ENCODE measurements at regions not wholly inside any gene's neighbourhood (a gene's known extent, or its start where the extent isn't known, plus 50 kb on each side); places are given as distances from the start of the nearest gene placed in this dataset.
A peak's percentile ranks its signal among the peaks of the same experiment; 100 is the strongest.
"Not testable (repeated sequence)": the region's sequence is repeated elsewhere in the genome, so short reads cannot be mapped to it uniquely, and the experiment has no call there.

DNA sequence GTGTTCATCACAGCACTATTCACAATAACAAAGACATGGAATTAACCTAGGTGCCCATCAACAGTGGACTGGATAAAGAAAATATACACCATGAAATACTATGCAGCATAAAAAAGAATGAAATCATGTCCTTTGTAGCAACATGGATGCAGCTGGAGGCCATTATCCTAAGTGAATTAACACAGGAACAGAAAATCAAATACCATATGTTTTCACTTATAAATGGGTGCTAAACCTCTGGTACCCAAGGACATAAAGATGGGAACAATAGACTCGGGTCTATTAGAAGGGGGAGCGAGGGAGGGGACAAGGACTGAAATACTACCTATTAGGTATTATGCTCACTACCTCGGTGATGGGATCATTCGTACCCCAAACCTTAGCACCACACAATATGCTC, 66.4 kb upstream of the PTPN13 start:
- not testable (repeated sequence) for DNase-seq (ENCODE audit: low read depth)

DNA sequence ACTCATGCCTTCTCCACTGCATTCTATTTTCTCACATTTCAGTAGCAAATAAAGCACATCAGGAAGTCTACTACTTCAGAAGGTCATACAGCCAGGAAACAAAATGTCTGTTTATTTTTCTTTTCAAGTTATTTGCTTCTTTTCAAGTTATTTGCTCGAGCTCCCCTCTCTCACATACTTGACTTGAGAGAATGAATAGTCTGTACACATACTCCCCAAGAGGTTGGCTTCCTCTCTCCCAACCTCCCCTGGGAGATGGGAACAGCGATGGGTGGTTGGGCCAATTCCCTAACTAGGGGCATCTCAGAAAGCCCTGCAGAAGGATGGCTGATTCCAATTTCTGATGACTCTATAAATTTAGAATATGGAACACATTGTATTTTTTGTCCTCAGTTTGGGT, 64.7 kb upstream of the PTPN13 start:
- DNase-seq (ENCODE audit: low read depth), result no peak

DNA sequence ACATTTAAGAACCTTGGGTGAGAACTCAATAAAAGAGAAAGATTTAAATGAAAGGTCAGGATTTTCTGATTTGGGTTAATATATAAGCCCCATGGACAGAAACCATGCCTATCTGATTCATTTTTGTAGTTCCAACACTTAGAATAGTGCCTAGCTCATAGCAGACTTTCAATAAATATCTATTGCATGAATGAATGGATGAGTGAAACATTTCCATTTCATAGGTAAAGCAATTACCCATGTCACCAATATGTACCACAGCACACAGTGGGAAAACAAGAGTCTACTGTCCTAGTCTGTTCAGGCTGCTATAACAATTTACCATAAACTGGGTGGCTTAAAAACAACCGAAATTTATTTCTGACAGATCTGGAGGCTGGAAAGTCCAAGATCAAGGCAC, 63.9 kb upstream of the PTPN13 start:
- no peak for DNase-seq (ENCODE audit: low read depth)

DNA sequence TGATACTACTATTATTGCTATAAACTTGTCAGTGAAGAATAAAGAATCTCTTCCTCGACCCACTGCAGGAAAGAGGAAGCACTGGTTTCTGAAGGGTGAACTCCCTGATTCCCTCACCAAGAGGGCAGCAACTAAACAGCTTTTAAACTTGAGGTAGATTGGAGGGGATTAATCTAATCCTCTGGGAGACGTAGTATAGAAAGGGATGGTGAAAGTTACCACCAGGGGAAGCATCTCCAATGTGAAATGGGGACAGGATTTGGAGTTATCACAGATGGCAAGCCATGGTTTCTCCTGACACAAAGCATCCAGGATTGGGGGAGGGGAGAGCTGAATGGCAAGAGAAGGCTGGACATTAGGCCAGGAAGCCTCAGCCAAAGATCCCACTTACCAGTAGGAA, 62.7 kb upstream of the PTPN13 start:
- DNase-seq (ENCODE audit: low read depth), result no peak

DNA sequence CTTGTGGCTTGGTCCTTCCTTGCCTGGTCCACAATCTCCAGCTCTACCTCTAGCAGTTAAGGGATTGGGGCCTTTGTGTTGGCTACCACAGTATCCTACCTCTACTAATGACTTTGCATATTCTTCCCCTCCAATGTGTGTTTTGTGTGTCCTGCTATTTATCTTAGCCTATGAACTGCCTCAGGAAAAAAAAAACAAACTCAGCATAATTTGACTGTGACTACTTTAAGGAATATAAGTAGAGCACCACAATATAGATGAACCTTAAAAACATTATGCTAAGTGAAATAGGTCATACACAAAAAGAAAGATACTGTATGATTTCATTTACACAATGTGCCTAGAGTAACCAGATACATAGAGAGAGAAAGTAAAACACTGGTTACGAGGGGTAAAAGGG, 61.3 kb upstream of the PTPN13 start:
- no peak for DNase-seq (ENCODE audit: low read depth)

DNA sequence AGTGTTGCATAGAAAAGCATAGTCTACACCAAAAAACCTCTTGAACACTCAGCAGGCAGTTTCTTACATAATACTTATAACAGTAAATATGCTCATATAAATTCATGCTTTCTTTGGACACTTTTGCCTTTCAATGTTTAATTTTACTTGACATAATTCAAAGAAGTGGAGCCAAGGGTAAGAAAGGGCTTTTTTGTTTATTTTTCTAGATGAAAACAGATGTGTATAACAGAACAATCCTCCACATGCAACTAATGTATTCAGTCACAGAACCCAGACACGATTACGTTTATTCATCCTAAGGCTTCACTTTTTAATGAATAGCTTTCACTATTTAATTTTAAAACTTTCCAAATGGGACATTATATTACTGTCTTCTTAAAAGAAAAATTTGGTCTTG, 58.0 kb upstream of the PTPN13 start:
- DNase-seq (ENCODE audit: low read depth), result peak; percentile 12

DNA sequence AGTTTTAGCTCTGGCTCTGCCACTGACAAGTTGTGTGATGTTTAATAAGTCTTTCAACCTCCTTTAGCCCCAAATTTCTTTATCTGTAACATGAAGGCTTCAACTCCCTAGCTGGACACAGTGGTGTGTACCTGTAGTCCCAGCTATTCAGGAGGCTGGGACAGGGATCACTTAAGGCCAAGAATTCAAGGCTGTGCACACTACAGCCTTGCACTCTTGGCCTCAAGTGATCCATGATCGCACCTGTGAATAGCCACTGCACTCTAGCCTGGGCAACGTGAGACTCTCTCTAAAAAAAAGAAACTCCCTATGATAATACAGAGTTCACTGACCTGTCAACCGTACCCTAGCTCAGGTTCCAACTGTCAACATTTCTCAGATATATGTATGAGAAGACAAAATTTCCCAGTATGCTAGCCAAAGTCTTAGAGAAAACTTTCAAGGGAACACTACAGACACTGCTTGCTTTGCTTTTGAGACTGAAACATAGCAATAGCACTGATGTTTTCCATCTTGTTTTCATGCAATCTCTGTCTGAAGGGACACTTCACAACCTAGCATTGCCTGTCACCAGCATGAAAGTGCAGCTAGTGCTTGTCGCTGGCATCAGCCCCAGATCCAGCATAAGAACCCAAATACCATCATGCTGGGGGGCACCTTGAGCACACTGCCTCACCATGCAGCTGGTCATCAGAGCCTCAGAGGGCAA, 51.6 kb upstream of the PTPN13 start:
- DNase-seq (ENCODE audit: low read depth), result no peak

DNA sequence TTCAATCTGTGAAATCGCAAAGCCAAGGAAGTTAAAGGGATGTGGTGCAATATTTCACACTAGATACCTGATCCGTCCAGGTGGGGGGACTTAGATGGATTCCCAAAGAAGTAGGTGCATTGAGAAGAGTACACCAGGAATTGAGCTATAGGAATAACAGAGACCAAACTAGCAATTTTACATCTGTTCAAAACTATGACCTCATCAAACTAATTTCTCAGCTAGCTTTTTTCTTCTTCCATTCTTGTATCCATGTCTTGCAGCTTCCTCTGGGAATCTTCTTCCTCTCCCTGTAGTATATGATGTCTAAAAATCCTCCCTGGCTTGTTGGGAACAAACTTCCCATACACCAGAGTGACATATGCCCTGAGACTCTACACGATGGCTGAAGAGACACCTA, 51.0 kb upstream of the PTPN13 start:
- no peak for DNase-seq (ENCODE audit: low read depth)

DNA sequence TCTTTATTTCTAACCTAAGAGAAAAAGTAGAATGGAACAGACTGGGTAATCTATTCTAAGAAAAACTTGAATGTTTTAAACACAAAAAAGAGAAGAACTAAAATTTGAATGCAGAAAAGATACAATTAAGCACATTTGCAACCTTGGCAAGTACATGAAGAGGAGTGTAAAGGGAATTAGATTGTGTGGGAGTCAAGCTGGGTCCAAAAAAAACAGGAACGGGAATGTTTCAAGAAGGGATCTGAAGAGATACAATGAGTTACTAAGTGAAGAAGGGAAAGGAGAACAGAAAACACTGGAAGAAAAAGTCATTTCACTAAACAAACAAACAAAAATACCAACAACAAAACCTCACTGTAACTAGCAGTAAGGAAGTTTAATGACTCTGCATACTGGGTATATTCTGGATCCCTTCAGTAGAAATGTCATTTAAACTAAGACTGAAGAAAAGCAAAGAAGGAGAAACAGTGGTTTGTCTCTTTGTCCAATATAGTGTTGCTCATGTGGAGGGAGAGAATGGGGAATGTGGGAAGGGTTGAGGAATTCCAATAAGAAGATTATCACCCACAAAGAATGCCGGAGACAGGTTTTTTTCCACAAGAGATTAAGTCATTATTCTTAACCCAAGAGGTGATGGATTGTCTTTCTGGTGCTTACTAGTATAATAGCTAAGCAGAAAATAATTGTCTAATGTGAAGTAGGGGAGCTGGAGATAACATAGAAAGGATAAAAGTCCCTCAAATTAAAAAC, 50.4 kb upstream of the PTPN13 start:
- no peak for DNase-seq (ENCODE audit: low read depth)

DNA sequence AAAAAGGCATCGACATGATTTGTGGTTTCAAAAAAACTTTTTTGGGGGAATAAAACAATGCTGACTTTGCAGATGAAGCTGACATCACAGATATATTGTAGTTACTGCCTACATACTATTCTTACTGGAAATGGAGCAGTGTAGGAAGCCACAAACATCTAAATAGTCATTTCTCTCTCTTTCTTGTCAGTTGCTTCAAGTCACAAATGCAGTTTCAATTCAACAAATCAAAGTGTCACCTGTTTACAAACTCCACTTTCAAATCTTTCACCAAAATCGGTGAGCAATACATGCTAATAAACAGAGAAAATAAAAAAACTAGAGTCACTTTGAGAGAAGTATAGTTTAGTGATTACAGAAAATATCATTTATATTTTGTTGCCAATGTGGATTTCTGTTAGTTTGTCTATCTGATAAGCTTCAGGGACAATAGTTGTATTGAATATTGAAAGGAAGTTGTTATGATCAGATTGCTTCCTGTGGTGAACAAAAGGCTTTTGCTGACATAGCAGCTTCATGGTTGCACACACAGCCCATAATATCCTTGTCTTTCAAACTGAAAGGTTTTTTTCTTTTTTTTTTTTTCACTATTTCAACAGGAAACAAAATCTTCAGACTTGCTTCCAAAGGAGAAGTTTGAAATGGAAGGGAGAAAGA, 49.7 kb upstream of the PTPN13 start:
- DNase-seq (ENCODE audit: low read depth), result no peak

Data from fibroblast of the conjunctiva (primary cell).